GM23338 (cell line): ENCODE measurements at regions not wholly inside any gene's neighbourhood (a gene's known extent, or its start where the extent isn't known, plus 50 kb on each side); places are given as distances from the start of the nearest gene placed in this dataset.

Experiments
- ATAC-seq: fragments of 200-7000 bp; cut with Tn5 transposase; 3 replicates; pipeline ENCODE4 v1.9.1; 2020
- DNase-seq: peaks from one replicate; pipeline ENCODE4 v3.0.0-alpha.2; 2015; ENCODE audit warnings: low spot score
- H2AFZ ChIP-seq: fragments of 200-600 bp; sonication (generic); 2 replicates; pipeline ENCODE4 v1.8.0; 2016; ENCODE audit warnings: antibody characterized with exemption, mild to moderate bottlenecking, moderate library complexity
- H3F3A ChIP-seq: fragments of 200-600 bp; sonication (generic); replicated peaks from 2 replicates; pipeline ENCODE4 v1.8.0; 2017; ENCODE audit warnings: antibody characterized with exemption, mixed run types, low read depth
- H3K27ac ChIP-seq: fragments of 200-600 bp; sonication (generic); 2 replicates; pipeline ENCODE4 v1.6.1; 2016; ENCODE audit warnings: low read depth
- H3K27me3 ChIP-seq: fragments of 200-600 bp; sonication (generic); 2 replicates; pipeline ENCODE4 v1.8.0; 2016; ENCODE audit warnings: mild to moderate bottlenecking, mixed run types, moderate library complexity; ENCODE audit not compliant: insufficient read depth
- H3K36me3 ChIP-seq: fragments of 200-600 bp; sonication (generic); 2 replicates; pipeline ENCODE4 v1.8.0; 2016; ENCODE audit warnings: mild to moderate bottlenecking; ENCODE audit not compliant: insufficient read depth
- H3K4me1 ChIP-seq: fragments of 200-600 bp; sonication (generic); 2 replicates; pipeline ENCODE4 v1.8.0; 2016; ENCODE audit warnings: mild to moderate bottlenecking, moderate library complexity; ENCODE audit not compliant: insufficient read depth
- H3K4me2 ChIP-seq: fragments of 200-600 bp; sonication (generic); 2 replicates; pipeline ENCODE4 v1.7.1; 2017; ENCODE audit warnings: mixed run types
- H3K4me3 ChIP-seq: fragments of 200-600 bp; sonication (generic); 2 replicates; pipeline ENCODE4 v1.6.1; 2016; ENCODE audit warnings: mixed run types
- H3K79me2 ChIP-seq: fragments of 200-600 bp; sonication (generic); replicated peaks from 2 replicates; pipeline ENCODE4 v1.8.0; 2017; ENCODE audit warnings: mild to moderate bottlenecking; ENCODE audit not compliant: insufficient read depth
- H3K9me2 ChIP-seq: fragments of 200-600 bp; sonication (generic); 2 replicates; pipeline ENCODE4 v1.8.0; 2017; ENCODE audit not compliant: insufficient read depth
- H4K20me1 ChIP-seq: fragments of 200-600 bp; sonication (generic); replicated peaks from 2 replicates; pipeline ENCODE4 v1.8.0; 2017; ENCODE audit warnings: mild to moderate bottlenecking; ENCODE audit not compliant: insufficient read depth
- H3K27ac Mint-ChIP-seq: 2 replicates; pipeline ENCODE4 v1.8.0; 2020; ENCODE audit warnings: inconsistent platforms, mild to moderate bottlenecking, moderate library complexity, mixed read lengths
- H3K27me3 Mint-ChIP-seq: 3 replicates; pipeline ENCODE4 v1.8.0; 2022; ENCODE audit warnings: low read depth, mild to moderate bottlenecking, moderate library complexity, mixed read lengths, inconsistent platforms; ENCODE audit not compliant: insufficient read depth, poor library complexity
- H3K36me3 Mint-ChIP-seq: 3 replicates; pipeline ENCODE4 v1.8.0; 2021; ENCODE audit warnings: low read depth, mild to moderate bottlenecking, inconsistent platforms, moderate library complexity, mixed read lengths
- H3K4me1 Mint-ChIP-seq: 3 replicates; pipeline ENCODE4 v1.8.0; 2020; ENCODE audit warnings: mild to moderate bottlenecking, inconsistent platforms, mixed read lengths
- H3K4me3 Mint-ChIP-seq: 3 replicates; pipeline ENCODE4 v1.8.0; 2021; ENCODE audit warnings: moderate library complexity, mild to moderate bottlenecking, inconsistent platforms, mixed read lengths
- H3K9me3 Mint-ChIP-seq: 3 replicates; pipeline ENCODE4 v1.8.0; 2020; ENCODE audit warnings: moderate library complexity, mild to moderate bottlenecking, inconsistent platforms, mixed read lengths
- CREB1 ChIP-seq: fragments of 250-450 bp; sonication (Bioruptor Pico); IDR thresholded peaks from 2 replicates; pipeline ENCODE4 v1.5.0; 2020; ENCODE audit warnings: low read depth, mild to moderate bottlenecking, moderate library complexity
- EZH2 ChIP-seq: fragments of 200-600 bp; sonication (generic); IDR thresholded peaks from one replicate; pipeline ENCODE4 v1.8.0; 2017; ENCODE audit warnings: antibody characterized with exemption, mild to moderate bottlenecking, low read depth; ENCODE audit not compliant: unreplicated experiment
- EZH2phosphoT487 ChIP-seq: fragments of 200-600 bp; sonication (generic); IDR thresholded peaks from one replicate; pipeline ENCODE4 v1.8.1; 2018; ENCODE audit warnings: antibody characterized with exemption; ENCODE audit not compliant: unreplicated experiment
- JUNB ChIP-seq: IDR thresholded peaks from one replicate; pipeline ENCODE4 v1.6.1; 2016; ENCODE audit warnings: antibody characterized with exemption; ENCODE audit not compliant: unreplicated experiment
- NANOG ChIP-seq: IDR thresholded peaks from 2 replicates; pipeline ENCODE4 v1.6.1; 2016; ENCODE audit warnings: antibody characterized with exemption, borderline replicate concordance
- POLR2AphosphoS5 ChIP-seq: IDR thresholded peaks from 2 replicates; pipeline ENCODE4 v1.6.1; 2016; ENCODE audit warnings: antibody characterized with exemption, low read depth
- STAT1 ChIP-seq: IDR thresholded peaks from one replicate; pipeline ENCODE4 v1.6.1; 2016; ENCODE audit warnings: antibody characterized with exemption; ENCODE audit not compliant: unreplicated experiment
- ZNF114 ChIP-seq: fragments of 250-450 bp; sonication (Bioruptor Pico); IDR thresholded peaks from 2 replicates; pipeline ENCODE4 v1.5.0; 2020; ENCODE audit warnings: mild to moderate bottlenecking, moderate library complexity
- ZNF331 ChIP-seq: fragments of 250-450 bp; sonication (Bioruptor Pico); IDR thresholded peaks from 2 replicates; pipeline ENCODE4 v1.5.0; 2020; ENCODE audit warnings: low read depth, mild to moderate bottlenecking, moderate library complexity
- TF ChIP-seq, protein P1 (sequence below): IDR thresholded peaks from 2 replicates; pipeline ENCODE4 v1.6.1; 2016; ENCODE audit warnings: antibody characterized with exemption
- TF ChIP-seq, protein P2 (sequence below): IDR thresholded peaks from one replicate; pipeline ENCODE4 v1.6.1; 2018; ENCODE audit warnings: antibody characterized with exemption; ENCODE audit not compliant: unreplicated experiment
- TF ChIP-seq, protein P3 (sequence below), 2 experiments: fragments of 200-600 bp in 1 of 2; sonication (generic) in 1 of 2; conservative IDR thresholded peaks; 2 replicates each; pipeline versions ENCODE4 v1.5.1 to v1.6.1; 2016 to 2017; ENCODE audit warnings: antibody characterized with exemption in 2 of 2, low read depth in 2 of 2, mild to moderate bottlenecking in 2 of 2, moderate library complexity in 1 of 2
- TF ChIP-seq, protein P4 (sequence below): fragments of 250-450 bp; sonication (Bioruptor Pico); IDR thresholded peaks from 2 replicates; pipeline ENCODE4 v1.5.0; 2020; ENCODE audit warnings: mild to moderate bottlenecking, moderate library complexity

DNA sequence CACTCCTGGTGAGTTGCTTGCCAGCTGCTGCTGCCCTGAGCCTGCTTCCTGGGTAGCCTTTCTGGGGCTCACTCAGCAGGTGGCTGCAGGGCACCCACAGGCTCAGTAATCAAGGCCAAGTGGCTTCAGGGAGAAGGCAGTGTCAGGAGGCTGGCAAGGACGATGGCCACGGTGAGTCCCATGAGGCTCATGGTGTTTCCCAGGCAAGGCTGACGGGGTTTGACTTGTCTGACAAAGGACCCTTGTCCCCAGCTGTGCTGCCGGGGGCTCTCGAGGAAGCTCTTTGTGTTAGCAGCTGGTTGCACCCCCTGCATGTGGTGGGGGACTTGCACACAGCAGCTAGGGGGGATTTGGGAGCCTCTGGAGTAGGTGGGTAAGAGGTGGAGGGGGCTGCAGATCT is 190.5 kb upstream of the C1orf174 start:
- Histone ChIP-seq H3K36me3 (no peaks in the 10 kb centered on the region), H3K4me1 (no peaks in the 10 kb centered on the region), H3K79me2 (no peaks in the 10 kb centered on the region), H3K4me3 (no peak overlapping the region), H2AFZ (no peak overlapping the region), H3K4me2 (no peak overlapping the region), H3K27ac (no peak overlapping the region), H3K27me3 (no peaks in the 10 kb centered on the region), H3K9me2 (no peaks in the 10 kb centered on the region), H4K20me1 (no peaks in the 10 kb centered on the region), H3F3A (no peaks in the 10 kb centered on the region)
- TF ChIP-seq CREB1 (CRISPR knock-in tag) = no peak
- TF ChIP-seq ZNF331 (CRISPR knock-in tag) = no peak
- no peak for TF ChIP-seq ZNF114
- no peak for TF ChIP-seq EZH2
- no peak for TF ChIP-seq EZH2phosphoT487
- TF ChIP-seq, protein P1, sequence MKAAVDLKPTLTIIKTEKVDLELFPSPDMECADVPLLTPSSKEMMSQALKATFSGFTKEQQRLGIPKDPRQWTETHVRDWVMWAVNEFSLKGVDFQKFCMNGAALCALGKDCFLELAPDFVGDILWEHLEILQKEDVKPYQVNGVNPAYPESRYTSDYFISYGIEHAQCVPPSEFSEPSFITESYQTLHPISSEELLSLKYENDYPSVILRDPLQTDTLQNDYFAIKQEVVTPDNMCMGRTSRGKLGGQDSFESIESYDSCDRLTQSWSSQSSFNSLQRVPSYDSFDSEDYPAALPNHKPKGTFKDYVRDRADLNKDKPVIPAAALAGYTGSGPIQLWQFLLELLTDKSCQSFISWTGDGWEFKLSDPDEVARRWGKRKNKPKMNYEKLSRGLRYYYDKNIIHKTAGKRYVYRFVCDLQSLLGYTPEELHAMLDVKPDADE = no peak
- no peak for TF ChIP-seq JUNB
- TF ChIP-seq STAT1 = no peak
- no peak for TF ChIP-seq POLR2AphosphoS5
- TF ChIP-seq, protein P2, sequence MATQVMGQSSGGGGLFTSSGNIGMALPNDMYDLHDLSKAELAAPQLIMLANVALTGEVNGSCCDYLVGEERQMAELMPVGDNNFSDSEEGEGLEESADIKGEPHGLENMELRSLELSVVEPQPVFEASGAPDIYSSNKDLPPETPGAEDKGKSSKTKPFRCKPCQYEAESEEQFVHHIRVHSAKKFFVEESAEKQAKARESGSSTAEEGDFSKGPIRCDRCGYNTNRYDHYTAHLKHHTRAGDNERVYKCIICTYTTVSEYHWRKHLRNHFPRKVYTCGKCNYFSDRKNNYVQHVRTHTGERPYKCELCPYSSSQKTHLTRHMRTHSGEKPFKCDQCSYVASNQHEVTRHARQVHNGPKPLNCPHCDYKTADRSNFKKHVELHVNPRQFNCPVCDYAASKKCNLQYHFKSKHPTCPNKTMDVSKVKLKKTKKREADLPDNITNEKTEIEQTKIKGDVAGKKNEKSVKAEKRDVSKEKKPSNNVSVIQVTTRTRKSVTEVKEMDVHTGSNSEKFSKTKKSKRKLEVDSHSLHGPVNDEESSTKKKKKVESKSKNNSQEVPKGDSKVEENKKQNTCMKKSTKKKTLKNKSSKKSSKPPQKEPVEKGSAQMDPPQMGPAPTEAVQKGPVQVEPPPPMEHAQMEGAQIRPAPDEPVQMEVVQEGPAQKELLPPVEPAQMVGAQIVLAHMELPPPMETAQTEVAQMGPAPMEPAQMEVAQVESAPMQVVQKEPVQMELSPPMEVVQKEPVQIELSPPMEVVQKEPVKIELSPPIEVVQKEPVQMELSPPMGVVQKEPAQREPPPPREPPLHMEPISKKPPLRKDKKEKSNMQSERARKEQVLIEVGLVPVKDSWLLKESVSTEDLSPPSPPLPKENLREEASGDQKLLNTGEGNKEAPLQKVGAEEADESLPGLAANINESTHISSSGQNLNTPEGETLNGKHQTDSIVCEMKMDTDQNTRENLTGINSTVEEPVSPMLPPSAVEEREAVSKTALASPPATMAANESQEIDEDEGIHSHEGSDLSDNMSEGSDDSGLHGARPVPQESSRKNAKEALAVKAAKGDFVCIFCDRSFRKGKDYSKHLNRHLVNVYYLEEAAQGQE = no peak
- no peak for TF ChIP-seq NANOG
- TF ChIP-seq, protein P3, sequence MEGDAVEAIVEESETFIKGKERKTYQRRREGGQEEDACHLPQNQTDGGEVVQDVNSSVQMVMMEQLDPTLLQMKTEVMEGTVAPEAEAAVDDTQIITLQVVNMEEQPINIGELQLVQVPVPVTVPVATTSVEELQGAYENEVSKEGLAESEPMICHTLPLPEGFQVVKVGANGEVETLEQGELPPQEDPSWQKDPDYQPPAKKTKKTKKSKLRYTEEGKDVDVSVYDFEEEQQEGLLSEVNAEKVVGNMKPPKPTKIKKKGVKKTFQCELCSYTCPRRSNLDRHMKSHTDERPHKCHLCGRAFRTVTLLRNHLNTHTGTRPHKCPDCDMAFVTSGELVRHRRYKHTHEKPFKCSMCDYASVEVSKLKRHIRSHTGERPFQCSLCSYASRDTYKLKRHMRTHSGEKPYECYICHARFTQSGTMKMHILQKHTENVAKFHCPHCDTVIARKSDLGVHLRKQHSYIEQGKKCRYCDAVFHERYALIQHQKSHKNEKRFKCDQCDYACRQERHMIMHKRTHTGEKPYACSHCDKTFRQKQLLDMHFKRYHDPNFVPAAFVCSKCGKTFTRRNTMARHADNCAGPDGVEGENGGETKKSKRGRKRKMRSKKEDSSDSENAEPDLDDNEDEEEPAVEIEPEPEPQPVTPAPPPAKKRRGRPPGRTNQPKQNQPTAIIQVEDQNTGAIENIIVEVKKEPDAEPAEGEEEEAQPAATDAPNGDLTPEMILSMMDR (conservative IDR thresholded peaks at IDR 0.05; ENCODE audit: low read depth in 2 of 2) = no peak
- TF ChIP-seq, protein P4, sequence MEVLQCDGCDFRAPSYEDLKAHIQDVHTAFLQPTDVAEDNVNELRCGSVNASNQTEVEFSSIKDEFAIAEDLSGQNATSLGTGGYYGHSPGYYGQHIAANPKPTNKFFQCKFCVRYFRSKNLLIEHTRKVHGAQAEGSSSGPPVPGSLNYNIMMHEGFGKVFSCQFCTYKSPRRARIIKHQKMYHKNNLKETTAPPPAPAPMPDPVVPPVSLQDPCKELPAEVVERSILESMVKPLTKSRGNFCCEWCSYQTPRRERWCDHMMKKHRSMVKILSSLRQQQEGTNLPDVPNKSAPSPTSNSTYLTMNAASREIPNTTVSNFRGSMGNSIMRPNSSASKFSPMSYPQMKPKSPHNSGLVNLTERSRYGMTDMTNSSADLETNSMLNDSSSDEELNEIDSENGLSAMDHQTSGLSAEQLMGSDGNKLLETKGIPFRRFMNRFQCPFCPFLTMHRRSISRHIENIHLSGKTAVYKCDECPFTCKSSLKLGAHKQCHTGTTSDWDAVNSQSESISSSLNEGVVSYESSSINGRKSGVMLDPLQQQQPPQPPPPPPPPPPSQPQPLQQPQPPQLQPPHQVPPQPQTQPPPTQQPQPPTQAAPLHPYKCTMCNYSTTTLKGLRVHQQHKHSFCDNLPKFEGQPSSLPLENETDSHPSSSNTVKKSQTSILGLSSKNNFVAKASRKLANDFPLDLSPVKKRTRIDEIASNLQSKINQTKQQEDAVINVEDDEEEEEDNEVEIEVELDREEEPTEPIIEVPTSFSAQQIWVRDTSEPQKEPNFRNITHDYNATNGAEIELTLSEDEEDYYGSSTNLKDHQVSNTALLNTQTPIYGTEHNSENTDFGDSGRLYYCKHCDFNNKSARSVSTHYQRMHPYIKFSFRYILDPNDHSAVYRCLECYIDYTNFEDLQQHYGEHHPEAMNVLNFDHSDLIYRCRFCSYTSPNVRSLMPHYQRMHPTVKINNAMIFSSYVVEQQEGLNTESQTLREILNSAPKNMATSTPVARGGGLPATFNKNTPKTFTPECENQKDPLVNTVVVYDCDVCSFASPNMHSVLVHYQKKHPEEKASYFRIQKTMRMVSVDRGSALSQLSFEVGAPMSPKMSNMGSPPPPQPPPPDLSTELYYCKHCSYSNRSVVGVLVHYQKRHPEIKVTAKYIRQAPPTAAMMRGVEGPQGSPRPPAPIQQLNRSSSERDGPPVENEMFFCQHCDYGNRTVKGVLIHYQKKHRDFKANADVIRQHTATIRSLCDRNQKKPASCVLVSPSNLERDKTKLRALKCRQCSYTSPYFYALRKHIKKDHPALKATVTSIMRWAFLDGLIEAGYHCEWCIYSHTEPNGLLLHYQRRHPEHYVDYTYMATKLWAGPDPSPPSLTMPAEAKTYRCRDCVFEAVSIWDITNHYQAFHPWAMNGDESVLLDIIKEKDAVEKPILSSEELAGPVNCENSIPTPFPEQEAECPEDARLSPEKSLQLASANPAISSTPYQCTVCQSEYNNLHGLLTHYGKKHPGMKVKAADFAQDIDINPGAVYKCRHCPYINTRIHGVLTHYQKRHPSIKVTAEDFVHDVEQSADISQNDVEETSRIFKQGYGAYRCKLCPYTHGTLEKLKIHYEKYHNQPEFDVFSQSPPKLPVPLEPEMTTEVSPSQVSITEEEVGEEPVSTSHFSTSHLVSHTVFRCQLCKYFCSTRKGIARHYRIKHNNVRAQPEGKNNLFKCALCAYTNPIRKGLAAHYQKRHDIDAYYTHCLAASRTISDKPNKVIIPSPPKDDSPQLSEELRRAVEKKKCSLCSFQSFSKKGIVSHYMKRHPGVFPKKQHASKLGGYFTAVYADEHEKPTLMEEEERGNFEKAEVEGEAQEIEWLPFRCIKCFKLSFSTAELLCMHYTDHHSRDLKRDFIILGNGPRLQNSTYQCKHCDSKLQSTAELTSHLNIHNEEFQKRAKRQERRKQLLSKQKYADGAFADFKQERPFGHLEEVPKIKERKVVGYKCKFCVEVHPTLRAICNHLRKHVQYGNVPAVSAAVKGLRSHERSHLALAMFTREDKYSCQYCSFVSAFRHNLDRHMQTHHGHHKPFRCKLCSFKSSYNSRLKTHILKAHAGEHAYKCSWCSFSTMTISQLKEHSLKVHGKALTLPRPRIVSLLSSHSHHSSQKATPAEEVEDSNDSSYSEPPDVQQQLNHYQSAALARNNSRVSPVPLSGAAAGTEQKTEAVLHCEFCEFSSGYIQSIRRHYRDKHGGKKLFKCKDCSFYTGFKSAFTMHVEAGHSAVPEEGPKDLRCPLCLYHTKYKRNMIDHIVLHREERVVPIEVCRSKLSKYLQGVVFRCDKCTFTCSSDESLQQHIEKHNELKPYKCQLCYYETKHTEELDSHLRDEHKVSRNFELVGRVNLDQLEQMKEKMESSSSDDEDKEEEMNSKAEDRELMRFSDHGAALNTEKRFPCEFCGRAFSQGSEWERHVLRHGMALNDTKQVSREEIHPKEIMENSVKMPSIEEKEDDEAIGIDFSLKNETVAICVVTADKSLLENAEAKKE (CRISPR knock-in tag) = no peak
- Mint-ChIP-seq H3K4me3 (no peak overlapping the region), H3K27me3 (no peaks in the 10 kb centered on the region), H3K4me1 (no peaks in the 10 kb centered on the region), H3K36me3 (peaks cover 18% of the 10 kb centered on the region), H3K9me3 (peaks cover 91% of the 10 kb centered on the region), H3K27ac (no peak overlapping the region)
- no peak for DNase-seq
- ATAC-seq = no peak
